ENCODE measurements at regions not wholly inside any gene's neighbourhood (a gene's known extent, or its start where the extent isn't known, plus 50 kb on each side); places are given as distances from the start of the nearest gene placed in this dataset.
A peak's percentile ranks its signal among the peaks of the same experiment; 100 is the strongest.
"Not testable (repeated sequence)": the region's sequence is repeated elsewhere in the genome, so short reads cannot be mapped to it uniquely, and the experiment has no call there.

DNA sequence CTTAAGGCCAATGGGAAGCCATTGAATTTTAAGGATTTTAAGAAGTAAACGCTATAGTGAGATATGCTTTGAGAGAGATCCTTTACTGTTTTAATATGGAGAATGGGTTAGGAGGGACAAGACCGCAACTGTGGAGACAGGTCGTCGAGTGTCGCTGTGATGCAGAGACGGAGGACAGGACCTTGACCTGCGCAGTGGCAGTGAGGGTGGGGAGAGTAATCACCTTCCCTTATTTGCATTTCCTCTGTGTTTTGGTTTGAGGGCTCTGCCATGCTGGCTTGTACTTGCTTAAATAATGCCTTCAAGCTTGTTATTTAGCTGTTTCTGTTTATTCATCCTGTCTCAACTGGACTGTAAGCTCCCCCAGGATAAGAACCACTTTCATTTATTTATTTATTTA is 345.0 kb downstream of the FBXW7 start:
- no peak for DNase-seq

DNA sequence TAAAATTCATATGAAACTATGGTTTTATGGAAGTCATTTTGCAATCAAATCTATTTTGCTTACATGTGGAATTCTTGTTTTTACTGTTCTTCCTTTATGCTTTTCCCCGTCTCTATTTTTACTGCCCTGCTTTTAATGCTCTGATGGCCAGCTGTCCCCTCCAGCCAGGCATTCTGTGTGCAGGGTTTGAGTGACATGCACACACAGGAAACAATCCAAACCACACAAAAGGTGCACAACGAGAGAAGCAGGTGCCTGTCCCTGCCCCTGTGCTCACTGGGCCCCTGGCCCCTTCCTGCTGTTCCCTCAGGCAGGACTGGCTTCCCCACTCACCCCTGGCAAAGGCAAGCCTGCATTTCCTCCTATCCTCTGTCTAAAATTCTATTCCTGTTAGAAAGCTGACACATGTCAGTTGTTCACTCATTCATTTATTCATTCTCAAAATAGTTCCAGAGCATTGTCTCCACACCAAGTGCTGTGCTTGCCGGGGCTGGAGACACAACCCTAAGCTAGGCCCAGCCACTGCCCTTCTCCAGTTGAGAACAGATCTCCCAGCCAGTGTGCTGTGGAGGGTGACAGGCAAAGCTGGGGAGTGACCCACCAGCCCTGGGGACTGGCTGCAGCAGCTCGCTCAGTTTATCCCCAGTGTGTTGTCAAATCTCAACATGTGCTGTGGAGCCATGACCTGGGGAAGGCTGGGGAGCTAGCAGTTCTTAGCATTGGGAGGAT is 346.3 kb downstream of the FBXW7 start:
- no peak for DNase-seq

DNA sequence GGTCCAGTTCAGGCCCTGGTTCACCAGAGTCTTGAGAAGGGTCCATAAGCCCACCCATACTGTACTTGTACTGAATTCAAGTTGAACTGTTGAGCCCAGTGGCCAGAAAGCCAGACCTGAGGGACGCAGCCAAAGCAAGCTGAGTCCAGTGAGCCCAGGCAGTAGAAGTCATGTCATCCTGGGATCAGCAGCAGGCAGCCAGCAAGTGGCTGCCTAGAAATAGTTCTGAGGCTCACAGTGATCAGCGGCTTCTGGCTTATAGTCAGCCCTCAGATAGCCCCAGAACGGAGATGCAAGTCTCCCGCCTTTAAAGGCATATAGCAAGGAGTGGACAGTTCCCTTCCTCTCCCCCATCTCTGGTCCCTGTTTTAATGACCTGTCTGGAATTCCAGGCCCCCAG is 347.1 kb downstream of the FBXW7 start:
- DNase-seq, result no peak

DNA sequence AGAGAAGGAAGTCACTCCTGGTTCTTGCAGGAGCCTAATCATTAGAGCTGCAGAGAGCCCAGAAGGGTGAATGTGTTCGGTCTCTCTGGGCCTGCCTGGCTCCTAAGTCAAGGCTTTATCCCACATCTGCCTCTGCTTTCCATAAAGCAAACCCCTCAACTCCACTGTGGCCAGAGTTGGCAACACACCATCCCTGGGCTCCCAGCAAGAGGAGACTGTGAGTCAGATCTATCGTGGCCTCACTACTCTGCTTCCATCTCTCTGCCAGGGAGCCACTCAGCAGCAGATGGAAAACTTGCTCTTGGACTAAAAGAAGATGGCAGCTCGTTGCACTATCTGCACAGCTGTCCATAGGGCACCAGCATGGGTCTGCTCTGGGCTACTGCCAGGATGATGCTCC is 348.2 kb downstream of the FBXW7 start:
- no peak for DNase-seq

DNA sequence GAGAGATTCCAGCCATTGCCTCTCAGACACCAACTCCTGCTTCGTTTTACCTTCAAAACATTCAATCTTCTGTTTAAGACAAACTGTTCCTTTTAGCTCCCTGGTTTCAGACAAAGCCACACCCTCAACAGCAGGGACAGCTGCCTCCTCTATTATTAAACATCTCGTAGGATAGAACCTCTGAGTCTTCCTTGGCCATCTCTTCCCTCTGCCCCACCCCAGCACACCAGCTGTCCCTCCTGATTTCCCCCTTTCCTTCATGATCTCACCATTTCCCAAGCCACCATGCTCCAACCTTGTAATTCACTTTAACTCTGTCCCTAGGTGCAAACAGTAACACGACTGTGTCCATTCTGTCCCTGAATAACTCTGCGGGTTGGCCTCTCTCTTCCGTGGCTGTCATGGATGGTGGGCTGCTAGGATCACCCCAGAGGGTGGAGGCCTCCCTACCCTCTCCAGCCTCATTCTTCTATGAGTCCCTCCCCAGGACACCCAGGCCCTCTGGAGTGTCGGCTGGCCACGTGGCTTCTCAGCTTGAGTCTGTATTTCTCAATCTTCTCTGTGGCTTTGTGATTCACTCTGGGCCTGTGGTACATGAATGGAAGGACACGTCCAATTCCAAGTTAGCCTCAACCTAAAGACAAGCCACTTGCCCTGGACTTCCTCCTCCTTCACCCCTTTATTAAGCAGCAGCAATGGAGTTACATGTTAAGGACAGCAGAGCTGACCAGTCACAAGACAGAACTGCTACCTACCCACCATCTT is 349.9 kb downstream of the FBXW7 start:
- DNase-seq, result no peak

DNA sequence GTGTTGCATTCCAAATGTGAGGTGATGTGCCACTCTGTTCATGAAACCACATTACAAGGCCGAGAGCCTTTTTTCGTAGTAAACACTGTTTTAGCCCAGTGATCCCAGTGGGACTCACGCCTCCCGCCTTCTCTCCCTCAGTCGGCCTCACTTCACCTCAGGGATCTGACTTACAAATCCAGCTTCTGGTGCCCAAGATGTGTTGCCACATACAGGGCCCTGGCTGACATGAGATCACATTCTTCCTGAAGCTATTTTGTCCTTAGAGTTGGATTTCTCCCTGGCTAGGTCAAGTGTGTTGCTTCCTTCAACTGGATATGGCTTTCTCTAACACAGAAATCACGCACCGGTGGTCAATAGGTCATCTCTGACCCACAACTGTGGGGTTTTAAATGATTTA is 354.7 kb downstream of the FBXW7 start:
- DNase-seq, result no peak

DNA sequence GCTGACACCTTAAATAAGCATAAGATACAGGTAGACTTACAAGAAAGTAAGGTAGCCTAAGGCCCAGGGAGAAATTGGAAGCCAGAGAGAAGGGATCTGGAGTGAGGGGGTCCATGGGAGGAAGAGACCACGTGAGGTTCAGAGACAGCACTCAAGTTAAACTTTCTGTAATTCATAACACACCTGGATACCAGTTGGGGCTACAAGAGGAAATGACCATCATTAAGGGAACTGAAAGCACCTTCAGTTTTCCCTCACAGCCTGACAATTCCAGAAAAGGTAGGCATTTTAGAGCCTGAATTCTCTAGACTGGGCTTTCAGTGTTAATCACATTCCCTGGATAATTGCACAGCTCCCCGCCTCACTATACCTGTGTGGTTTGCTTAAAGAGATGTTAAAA is 355.5 kb downstream of the FBXW7 start:
- DNase-seq, result no peak

GRCh38 chr4:152177538-152177937 is 358.4 kb downstream of the FBXW7 start:
- not testable (repeated sequence) for DNase-seq

GRCh38 chr4:152176627-152177214 is 359.2 kb downstream of the FBXW7 start:
- DNase-seq, result no peak

- DNase-seq, result no peak
These were observed 360.3 kb downstream of the FBXW7 start for GRCh38 chr4:152175586-152175985.

DNA sequence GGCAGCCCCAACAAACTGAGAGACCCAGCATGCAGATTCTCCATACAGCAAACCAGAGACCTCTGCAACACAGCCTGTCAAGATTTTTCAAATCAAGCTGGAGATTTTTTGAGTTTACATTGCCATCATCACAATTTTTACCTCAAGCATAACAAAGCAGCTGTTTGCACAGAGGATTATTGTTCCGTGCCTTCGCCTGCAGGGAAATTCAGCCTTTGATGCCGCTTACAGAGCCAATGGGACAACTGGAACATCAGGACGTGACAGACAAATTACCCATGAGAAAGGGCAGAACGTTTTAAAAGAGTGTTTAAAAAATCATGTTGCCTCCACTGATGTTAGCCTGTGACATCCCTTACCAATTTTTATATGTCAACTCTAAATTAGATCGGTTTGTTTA is 363.7 kb downstream of the FBXW7 start:
- no peak for DNase-seq

- DNase-seq, result no peak
These were observed 364.3 kb downstream of the FBXW7 start for GRCh38 chr4:152171556-152171955.

DNA sequence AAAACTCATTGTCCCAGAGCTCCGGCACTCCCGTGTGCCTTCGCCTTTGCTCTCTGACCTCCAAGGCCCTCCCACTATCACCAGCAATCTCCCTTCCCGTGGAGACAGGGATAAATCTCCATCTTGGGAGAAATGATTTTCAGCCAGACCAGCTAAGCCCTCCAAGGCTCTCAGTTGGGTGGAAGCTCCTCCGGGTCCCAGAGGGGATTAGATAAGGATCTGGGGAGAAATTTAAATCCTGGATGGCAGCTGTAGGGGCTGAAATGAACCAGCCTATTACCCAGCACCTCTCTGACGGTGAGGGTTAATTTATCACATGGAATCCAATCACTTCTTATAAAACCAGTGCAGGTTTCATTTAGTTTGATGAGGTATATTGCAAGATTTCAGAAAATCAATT is 366.2 kb downstream of the FBXW7 start:
- DNase-seq, result no peak

DNA sequence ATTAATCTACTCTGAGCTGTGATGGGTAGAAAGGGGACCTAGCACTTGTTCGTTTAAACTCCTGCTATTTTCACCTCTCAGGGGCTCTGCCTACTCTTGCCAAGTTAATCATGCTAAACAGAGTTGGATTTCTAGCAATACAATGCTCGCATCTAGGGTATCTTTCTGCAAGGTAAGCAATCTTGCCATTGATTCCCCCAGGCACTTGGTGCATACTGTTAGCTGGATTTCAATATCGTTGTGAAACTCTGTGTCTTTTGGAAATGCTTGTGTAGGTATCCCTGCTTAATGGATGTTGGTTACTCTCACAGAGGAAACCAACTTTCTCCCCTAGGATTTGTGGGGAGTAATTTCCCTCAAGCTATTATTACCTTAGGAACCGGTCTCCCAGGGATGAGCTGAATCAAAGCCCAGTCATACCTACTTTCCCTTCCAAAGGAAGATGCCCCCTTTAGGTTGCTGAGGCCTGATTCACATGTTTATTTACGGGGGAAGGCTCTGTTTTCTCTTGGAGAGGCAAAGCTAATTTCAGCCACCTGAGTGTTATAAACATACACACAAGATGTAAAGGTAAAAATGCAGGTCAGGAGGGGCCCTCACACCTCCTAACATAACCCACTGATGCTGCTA is 366.8 kb downstream of the FBXW7 start:
- no peak for DNase-seq

- DNase-seq, result no peak
These were observed 369.3 kb downstream of the FBXW7 start for GRCh38 chr4:152166567-152166966.

GRCh38 chr4:152165846-152166245 is 370.0 kb downstream of the FBXW7 start:
- DNase-seq, result no peak

GRCh38 chr4:152165146-152165545 is 370.7 kb downstream of the FBXW7 start:
- no peak for DNase-seq

DNA sequence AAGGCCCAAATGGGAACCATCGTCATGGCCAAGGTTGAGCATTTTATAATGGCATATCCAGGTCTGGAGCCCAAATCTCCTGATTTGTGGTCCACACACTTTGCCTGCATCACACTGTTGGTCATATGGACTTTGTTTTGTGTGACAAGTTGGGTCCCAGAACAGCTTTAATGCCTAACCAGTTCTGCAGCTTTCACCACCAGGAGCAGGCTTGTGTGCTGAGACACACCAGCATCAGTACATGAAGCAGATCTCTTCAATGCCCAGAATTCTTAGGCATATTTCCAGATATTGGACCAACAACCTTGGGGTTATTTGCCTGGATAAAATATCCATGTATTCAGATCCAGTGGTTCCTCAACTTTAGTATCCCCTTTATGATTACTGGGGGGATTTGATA is 371.3 kb downstream of the FBXW7 start:
- DNase-seq, result no peak

GRCh38 chr4:152162331-152162697 is 373.6 kb downstream of the FBXW7 start:
- DNase-seq, result no peak

DNA sequence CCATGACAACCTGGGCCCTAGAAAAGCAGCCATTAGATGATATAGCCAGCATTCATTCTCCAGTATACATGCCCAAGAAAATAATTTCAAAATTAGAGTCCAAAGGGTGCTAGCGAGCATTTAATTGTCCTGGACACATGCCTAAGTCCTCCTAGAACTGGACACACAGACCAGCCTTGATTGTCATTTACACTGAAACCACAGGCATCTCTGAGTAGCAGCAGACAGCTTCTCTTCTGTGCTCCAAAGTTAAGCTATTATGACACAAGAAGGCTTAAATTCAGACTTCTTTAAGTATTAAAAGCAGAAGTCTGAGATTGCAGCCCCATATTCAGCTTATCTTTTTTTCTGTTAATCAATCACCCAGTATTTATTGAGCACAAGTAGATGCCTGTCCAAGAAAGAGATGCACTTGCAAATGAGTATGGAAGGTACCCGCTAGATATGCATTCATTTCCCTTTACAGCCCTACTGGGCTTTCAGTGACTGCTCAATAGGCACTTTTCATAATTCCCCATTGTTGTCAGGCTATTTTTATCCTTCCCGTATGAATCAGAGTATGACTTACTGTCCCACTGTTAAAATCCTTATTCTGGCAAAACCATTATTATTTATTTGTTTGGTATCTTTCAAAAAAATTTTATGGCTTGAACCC is 374.1 kb downstream of the FBXW7 start:
- peak; percentile 4 for DNase-seq

DNA sequence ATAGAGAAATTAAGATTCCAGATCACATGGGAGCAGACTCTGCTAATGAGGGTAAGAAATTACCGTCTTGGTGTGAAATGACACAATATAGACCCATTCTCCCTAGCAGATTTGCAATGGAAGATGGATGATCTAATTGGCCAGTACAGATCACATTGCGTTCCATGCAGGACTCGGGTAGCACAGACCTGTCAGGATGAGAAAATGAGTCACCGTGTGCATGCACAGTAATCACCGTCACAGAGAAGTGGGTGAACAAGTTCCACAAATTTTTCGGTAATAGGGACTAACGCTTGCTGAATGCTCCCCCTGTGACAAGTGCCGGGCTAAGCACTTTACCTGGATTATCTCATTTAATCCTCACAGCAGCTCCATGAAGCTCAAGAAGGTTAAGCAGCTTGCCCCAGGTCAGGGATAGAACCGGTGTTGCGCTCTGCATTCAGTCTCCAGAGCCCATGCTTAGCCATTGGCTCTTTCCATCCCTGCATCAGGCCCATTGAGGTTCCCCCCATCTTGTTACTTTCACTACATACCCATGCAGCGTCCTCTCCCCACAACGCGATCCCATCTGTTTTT is 375.6 kb downstream of the FBXW7 start:
- DNase-seq, result no peak

- DNase-seq, result no peak
These were observed 376.1 kb downstream of the FBXW7 start for GRCh38 chr4:152159773-152160172.
